SK-N-SH (cell line): ENCODE measurements at regions not wholly inside any gene's neighbourhood (a gene's known extent, or its start where the extent isn't known, plus 50 kb on each side); places are given as distances from the start of the nearest gene placed in this dataset.

Source experiments
- CTCF ChIA-PET: fragments of 300-600, 350-600 bp; formaldehyde crosslinking; extraction: SDS; loops from one replicate; lab custom pipeline; 2021; lab: Yijun Ruan, JAX
- POLR2A ChIA-PET: fragments of 350-600 bp; sonication (Branson Sonifier 250); formaldehyde crosslinking; extraction: SDS; loops from one replicate; lab custom pipeline; 2020; ENCODE audit warnings: antibody characterized with exemption, inconsistent platforms; lab: Yijun Ruan, JAX
- DNase-seq: peaks from one replicate; pipeline ENCODE4 v3.0.0; 2012
- H2AFZ ChIP-seq: fragments of 200-600 bp; sonication (generic); 2 replicates; pipeline ENCODE4 v1.8.1; 2016; ENCODE audit warnings: antibody characterized with exemption, mild to moderate bottlenecking, low read depth
- H3F3A ChIP-seq: fragments of 200-600 bp; sonication (generic); replicated peaks from 2 replicates; pipeline ENCODE3; 2016; ENCODE audit warnings: antibody characterized with exemption, mild to moderate bottlenecking; ENCODE audit not compliant: insufficient read depth
- H3K27ac ChIP-seq, 2 experiments: fragments of 200-500 bp in 1 of 2; fragments of 200-600 bp in 1 of 2; sonication (Bioruptor generic) in 1 of 2; sonication (generic), shearing (Covaris generic) in 1 of 2; 2 replicates each; pipeline versions ENCODE4 v1.5.1 to v1.6.1; 2014 to 2016; ENCODE audit warnings: low read depth in 2 of 2, inconsistent platforms in 1 of 2, low read length in 1 of 2, mild to moderate bottlenecking in 1 of 2, mixed read lengths in 1 of 2
- H3K27me3 ChIP-seq: fragments of 200-600 bp; sonication (generic), shearing (Covaris generic); 2 replicates; pipeline ENCODE4 v1.6.1; 2016; ENCODE audit warnings: mixed run types; ENCODE audit not compliant: insufficient read depth
- H3K36me3 ChIP-seq, 2 experiments: fragments of 200-500 bp in 1 of 2; fragments of 200-600 bp in 1 of 2; sonication (Bioruptor generic) in 1 of 2; sonication (generic) in 1 of 2; replicated peaks in 1 of 2; 2 replicates each; pipeline versions ENCODE3 to v1.5.1; 2014 to 2016; ENCODE audit warnings: low read length in 1 of 2, mild to moderate bottlenecking in 1 of 2; ENCODE audit not compliant: insufficient read depth in 2 of 2, control insufficient read depth in 1 of 2
- H3K4me1 ChIP-seq, 2 experiments: fragments of 200-500 bp in 1 of 2; fragments of 200-600 bp in 1 of 2; sonication (Bioruptor generic) in 1 of 2; sonication (generic), shearing (Covaris generic) in 1 of 2; 2 replicates each; pipeline versions ENCODE4 v1.5.1 to v1.6.1; 2014 to 2016; ENCODE audit warnings: low read depth in 1 of 2, low read length in 1 of 2, mixed run types in 1 of 2; ENCODE audit not compliant: insufficient read depth in 2 of 2, control insufficient read depth in 1 of 2
- H3K4me2 ChIP-seq: fragments of 200-600 bp; sonication (generic), shearing (Covaris generic); 2 replicates; pipeline ENCODE4 v1.6.1; 2017; ENCODE audit warnings: mixed run types
- H3K4me3 ChIP-seq, 2 experiments: fragments of 200-500 bp in 1 of 2; fragments of 200-600 bp in 1 of 2; sonication (Bioruptor generic) in 1 of 2; sonication (generic), shearing (Covaris generic) in 1 of 2; 2 replicates each; pipeline versions ENCODE4 v1.5.1 to v1.8.1; 2014 to 2016; ENCODE audit warnings: low read depth in 2 of 2, inconsistent platforms in 1 of 2, low read length in 1 of 2, mild to moderate bottlenecking in 1 of 2, mixed read lengths in 1 of 2, moderate library complexity in 1 of 2
- H3K79me2 ChIP-seq: fragments of 200-600 bp; sonication (generic); 2 replicates; pipeline ENCODE4 v1.8.1; 2017; ENCODE audit warnings: mild to moderate bottlenecking; ENCODE audit not compliant: insufficient read depth
- H3K9ac ChIP-seq: fragments of 200-600 bp; sonication (generic); 2 replicates; pipeline ENCODE4 v1.6.1; 2017; ENCODE audit warnings: mixed run types
- H3K9me2 ChIP-seq: fragments of 200-600 bp; sonication (generic); 2 replicates; pipeline ENCODE4 v1.6.1; 2017; ENCODE audit warnings: mixed run types
- H3K9me3 ChIP-seq: fragments of 200-600 bp; sonication (generic); 2 replicates; pipeline ENCODE4 v1.6.1; 2017; ENCODE audit warnings: mixed run types, mild to moderate bottlenecking, moderate library complexity
- H4K20me1 ChIP-seq: fragments of 200-600 bp; sonication (generic); 2 replicates; pipeline ENCODE4 v1.6.1; 2017; ENCODE audit warnings: mild to moderate bottlenecking, mixed run types; ENCODE audit not compliant: insufficient read depth
- CHD2 ChIP-seq: fragments of 150-350 bp; IDR thresholded peaks from 2 replicates; pipeline ENCODE4 v1.6.1; 2018; ENCODE audit warnings: low read length; ENCODE audit not compliant: partially characterized antibody
- EP300 ChIP-seq, 2 experiments: IDR thresholded peaks; 2 replicates each; pipeline versions ENCODE4 v1.4.0 to v1.6.1; 2012; ENCODE audit warnings: borderline replicate concordance in 1 of 2, low read depth in 1 of 2, low read length in 1 of 2
- FOXJ3 ChIP-seq: sonication (generic); formaldehyde crosslinking; IDR thresholded peaks from 2 replicates; pipeline ENCODE4 v1.5.1; 2020; ENCODE audit warnings: mild to moderate bottlenecking, missing genetic modification reagents
- GABPA ChIP-seq: IDR thresholded peaks from 2 replicates; pipeline ENCODE4 v1.4.0; 2012; ENCODE audit warnings: low read depth, mild to moderate bottlenecking
- MEF2A ChIP-seq: IDR thresholded peaks from 2 replicates; pipeline ENCODE4 v1.4.0; 2012; ENCODE audit warnings: low read depth, borderline replicate concordance
- NFIC ChIP-seq: IDR thresholded peaks from 2 replicates; pipeline ENCODE4 v1.4.0; 2012; ENCODE audit warnings: borderline replicate concordance
- NRF1 ChIP-seq: IDR thresholded peaks from 2 replicates; pipeline ENCODE4 v1.6.1; 2012; ENCODE audit warnings: low read depth, mild to moderate bottlenecking, low read length
- POLR2AphosphoS5 ChIP-seq: IDR thresholded peaks from 2 replicates; pipeline ENCODE4 v1.6.1; 2012; ENCODE audit warnings: low read depth, low read length
- RCOR1 ChIP-seq: fragments of 150-350 bp; IDR thresholded peaks from 2 replicates; pipeline ENCODE4 v1.6.1; 2017; ENCODE audit warnings: antibody characterized with exemption, low read length
- RFX5 ChIP-seq: IDR thresholded peaks from 2 replicates; pipeline ENCODE4 v1.6.1; 2012; ENCODE audit warnings: mild to moderate bottlenecking, improper control_type of control experiment, low read length
- RXRA ChIP-seq: IDR thresholded peaks from 2 replicates; pipeline ENCODE4 v1.4.0; 2012; ENCODE audit warnings: low read depth, mild to moderate bottlenecking, borderline replicate concordance
- TEAD4 ChIP-seq: IDR thresholded peaks from 2 replicates; pipeline ENCODE4 v1.4.0; 2012; ENCODE audit warnings: mild to moderate bottlenecking, borderline replicate concordance; ENCODE audit not compliant: insufficient read depth
- WGBS: methylation state at CpG from one replicate; pipeline ENCODE4 v1.1.6; 2017; ENCODE audit warnings: low lambda C conversion rate; 5-methylcytosine and 5-hydroxymethylcytosine counted together
- TF ChIP-seq, protein P1 (sequence below): fragments of 200-600 bp; sonication (generic); IDR thresholded peaks from 2 replicates; pipeline ENCODE4 v1.6.1; 2017; ENCODE audit warnings: antibody characterized with exemption, mild to moderate bottlenecking, moderate library complexity
- TF ChIP-seq, protein P2 (sequence below): IDR thresholded peaks from 2 replicates; pipeline ENCODE4; 2012
- TF ChIP-seq, protein P3 (sequence below): IDR thresholded peaks from 2 replicates; pipeline ENCODE4 v1.6.1; 2012; ENCODE audit warnings: mild to moderate bottlenecking, low read depth, low read length, moderate library complexity
- TF ChIP-seq, protein P4 (sequence below): IDR thresholded peaks from 2 replicates; pipeline ENCODE4 v1.4.0; 2012; ENCODE audit warnings: low read depth, borderline replicate concordance

DNA sequence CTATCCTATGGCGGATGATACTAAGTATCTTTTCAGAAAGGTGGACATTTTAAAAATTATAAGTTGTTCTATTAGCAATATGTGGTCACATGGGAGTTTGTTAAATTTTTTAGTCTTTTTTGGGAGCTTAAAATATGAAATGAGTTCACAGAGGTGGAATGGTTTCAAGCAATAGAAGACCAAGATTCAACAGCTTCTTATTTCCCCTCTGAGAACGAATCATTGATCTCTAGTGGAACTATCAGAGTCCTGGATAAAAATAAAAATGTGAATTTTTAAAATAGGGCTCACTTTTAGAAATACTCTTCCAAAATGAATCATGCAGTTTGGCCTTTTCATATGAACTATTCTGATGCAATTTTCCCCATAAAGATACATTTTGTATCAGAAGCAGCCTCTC lies 467.7 kb upstream of the KLF6 start:
- 94% methylated on average over 2 of the region's 2 CpGs for WGBS
- TF ChIP-seq, protein P1, sequence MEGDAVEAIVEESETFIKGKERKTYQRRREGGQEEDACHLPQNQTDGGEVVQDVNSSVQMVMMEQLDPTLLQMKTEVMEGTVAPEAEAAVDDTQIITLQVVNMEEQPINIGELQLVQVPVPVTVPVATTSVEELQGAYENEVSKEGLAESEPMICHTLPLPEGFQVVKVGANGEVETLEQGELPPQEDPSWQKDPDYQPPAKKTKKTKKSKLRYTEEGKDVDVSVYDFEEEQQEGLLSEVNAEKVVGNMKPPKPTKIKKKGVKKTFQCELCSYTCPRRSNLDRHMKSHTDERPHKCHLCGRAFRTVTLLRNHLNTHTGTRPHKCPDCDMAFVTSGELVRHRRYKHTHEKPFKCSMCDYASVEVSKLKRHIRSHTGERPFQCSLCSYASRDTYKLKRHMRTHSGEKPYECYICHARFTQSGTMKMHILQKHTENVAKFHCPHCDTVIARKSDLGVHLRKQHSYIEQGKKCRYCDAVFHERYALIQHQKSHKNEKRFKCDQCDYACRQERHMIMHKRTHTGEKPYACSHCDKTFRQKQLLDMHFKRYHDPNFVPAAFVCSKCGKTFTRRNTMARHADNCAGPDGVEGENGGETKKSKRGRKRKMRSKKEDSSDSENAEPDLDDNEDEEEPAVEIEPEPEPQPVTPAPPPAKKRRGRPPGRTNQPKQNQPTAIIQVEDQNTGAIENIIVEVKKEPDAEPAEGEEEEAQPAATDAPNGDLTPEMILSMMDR = no peak
- TF ChIP-seq POLR2AphosphoS5 (no peak), EP300 (IDR thresholded peaks at IDR 0.05; ENCODE audit: borderline replicate concordance in 1 of 2, low read depth in 1 of 2, low read length in 1 of 2) (no peak), CHD2 (no peak), RXRA (no peak)
- TF ChIP-seq, protein P2, sequence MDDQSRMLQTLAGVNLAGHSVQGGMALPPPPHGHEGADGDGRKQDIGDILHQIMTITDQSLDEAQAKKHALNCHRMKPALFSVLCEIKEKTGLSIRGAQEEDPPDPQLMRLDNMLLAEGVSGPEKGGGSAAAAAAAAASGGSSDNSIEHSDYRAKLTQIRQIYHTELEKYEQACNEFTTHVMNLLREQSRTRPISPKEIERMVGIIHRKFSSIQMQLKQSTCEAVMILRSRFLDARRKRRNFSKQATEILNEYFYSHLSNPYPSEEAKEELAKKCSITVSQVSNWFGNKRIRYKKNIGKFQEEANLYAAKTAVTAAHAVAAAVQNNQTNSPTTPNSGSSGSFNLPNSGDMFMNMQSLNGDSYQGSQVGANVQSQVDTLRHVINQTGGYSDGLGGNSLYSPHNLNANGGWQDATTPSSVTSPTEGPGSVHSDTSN = no peak
- TF ChIP-seq, all 33 proteins: peak for 0
- Histone ChIP-seq H3K27ac (peak overlapping the region in 1 of 2 experiments; percentile 98; a peak in 2 of 4 replicates), H3K9me2 (no peaks in the 10 kb centered on the region), H3K4me3 (no peak overlapping the region), H3K27me3 (no peaks in the 10 kb centered on the region), H3K9me3 (no peaks in the 10 kb centered on the region), H3K79me2 (peaks cover 51% of the 10 kb centered on the region), H3F3A (peaks cover 36% of the 10 kb centered on the region), H4K20me1 (no peaks in the 10 kb centered on the region), H3K4me1 (peaks cover 0 to 14% of the 10 kb centered on the region in 2 experiments; a peak in 2 of 4 replicates), H3K36me3 (peaks cover 0 to 11% of the 10 kb centered on the region in 2 experiments), H3K4me2 (no peak overlapping the region), H2AFZ (no peak overlapping the region), H3K9ac (no peak overlapping the region)
- no peak for DNase-seq
- CTCF ChIA-PET = interaction anchor here (1.1 to 1.2 kb wide), 2 partner anchors 12 to 14 kb away, joined by 3 read pairs; no protein-coding TSS in a partner anchor
- POLR2A ChIA-PET = no interaction called here

DNA sequence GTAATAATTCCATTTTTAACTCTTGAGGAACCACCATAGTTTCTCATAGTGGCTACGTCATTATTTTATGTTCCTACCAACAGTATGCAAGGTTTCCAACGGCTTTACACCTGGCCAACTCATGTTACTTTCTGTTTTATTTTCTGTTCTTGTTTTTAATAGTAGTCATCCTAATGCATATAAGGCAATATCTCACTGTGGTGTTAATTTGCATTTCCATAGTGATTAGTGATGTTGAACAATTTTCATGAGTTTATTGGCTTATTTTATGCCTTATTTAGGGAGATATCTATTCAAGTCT lies 465.5 kb upstream of the KLF6 start:
- Histone ChIP-seq H3F3A (peaks cover 48% of the 10 kb centered on the region), H3K27ac (peak overlapping the region in 1 of 2 experiments; percentile 95; a peak in 2 of 4 replicates), H2AFZ (no peak overlapping the region), H3K4me1 (peaks cover 0 to 24% of the 10 kb centered on the region in 2 experiments; a peak in 3 of 4 replicates), H3K79me2 (peaks cover 47% of the 10 kb centered on the region), H4K20me1 (no peaks in the 10 kb centered on the region), H3K27me3 (no peaks in the 10 kb centered on the region), H3K4me3 (no peak overlapping the region), H3K36me3 (peaks cover 0 to 5% of the 10 kb centered on the region in 2 experiments), H3K9me3 (no peaks in the 10 kb centered on the region), H3K4me2 (no peak overlapping the region), H3K9me2 (no peaks in the 10 kb centered on the region), H3K9ac (no peak overlapping the region)
- ChIA-PET POLR2A (no interaction called here), CTCF (no interaction called here)
- no peak for DNase-seq
- 91% methylated on average over 2 of the region's 2 CpGs for WGBS
- TF ChIP-seq MEF2A (no peak), RFX5 (no peak), CHD2 (no peak), FOXJ3 (CRISPR knock-in tag) (no peak), EP300 (IDR thresholded peaks at IDR 0.05; ENCODE audit: borderline replicate concordance in 1 of 2, low read depth in 1 of 2, low read length in 1 of 2) (no peak), TEAD4 (no peak), NRF1 (no peak), NFIC (no peak), RCOR1 (no peak), GABPA (no peak)
- TF ChIP-seq, protein P2 = no peak
- TF ChIP-seq, protein P3, sequence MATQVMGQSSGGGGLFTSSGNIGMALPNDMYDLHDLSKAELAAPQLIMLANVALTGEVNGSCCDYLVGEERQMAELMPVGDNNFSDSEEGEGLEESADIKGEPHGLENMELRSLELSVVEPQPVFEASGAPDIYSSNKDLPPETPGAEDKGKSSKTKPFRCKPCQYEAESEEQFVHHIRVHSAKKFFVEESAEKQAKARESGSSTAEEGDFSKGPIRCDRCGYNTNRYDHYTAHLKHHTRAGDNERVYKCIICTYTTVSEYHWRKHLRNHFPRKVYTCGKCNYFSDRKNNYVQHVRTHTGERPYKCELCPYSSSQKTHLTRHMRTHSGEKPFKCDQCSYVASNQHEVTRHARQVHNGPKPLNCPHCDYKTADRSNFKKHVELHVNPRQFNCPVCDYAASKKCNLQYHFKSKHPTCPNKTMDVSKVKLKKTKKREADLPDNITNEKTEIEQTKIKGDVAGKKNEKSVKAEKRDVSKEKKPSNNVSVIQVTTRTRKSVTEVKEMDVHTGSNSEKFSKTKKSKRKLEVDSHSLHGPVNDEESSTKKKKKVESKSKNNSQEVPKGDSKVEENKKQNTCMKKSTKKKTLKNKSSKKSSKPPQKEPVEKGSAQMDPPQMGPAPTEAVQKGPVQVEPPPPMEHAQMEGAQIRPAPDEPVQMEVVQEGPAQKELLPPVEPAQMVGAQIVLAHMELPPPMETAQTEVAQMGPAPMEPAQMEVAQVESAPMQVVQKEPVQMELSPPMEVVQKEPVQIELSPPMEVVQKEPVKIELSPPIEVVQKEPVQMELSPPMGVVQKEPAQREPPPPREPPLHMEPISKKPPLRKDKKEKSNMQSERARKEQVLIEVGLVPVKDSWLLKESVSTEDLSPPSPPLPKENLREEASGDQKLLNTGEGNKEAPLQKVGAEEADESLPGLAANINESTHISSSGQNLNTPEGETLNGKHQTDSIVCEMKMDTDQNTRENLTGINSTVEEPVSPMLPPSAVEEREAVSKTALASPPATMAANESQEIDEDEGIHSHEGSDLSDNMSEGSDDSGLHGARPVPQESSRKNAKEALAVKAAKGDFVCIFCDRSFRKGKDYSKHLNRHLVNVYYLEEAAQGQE = no peak
- TF ChIP-seq, protein P4, sequence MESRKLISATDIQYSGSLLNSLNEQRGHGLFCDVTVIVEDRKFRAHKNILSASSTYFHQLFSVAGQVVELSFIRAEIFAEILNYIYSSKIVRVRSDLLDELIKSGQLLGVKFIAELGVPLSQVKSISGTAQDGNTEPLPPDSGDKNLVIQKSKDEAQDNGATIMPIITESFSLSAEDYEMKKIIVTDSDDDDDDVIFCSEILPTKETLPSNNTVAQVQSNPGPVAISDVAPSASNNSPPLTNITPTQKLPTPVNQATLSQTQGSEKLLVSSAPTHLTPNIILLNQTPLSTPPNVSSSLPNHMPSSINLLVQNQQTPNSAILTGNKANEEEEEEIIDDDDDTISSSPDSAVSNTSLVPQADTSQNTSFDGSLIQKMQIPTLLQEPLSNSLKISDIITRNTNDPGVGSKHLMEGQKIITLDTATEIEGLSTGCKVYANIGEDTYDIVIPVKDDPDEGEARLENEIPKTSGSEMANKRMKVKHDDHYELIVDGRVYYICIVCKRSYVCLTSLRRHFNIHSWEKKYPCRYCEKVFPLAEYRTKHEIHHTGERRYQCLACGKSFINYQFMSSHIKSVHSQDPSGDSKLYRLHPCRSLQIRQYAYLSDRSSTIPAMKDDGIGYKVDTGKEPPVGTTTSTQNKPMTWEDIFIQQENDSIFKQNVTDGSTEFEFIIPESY = no peak
